ENCODE measurements at regions not wholly inside any gene's neighbourhood (a gene's known extent, or its start where the extent isn't known, plus 50 kb on each side); places are given as distances from the start of the nearest gene placed in this dataset.

DNA sequence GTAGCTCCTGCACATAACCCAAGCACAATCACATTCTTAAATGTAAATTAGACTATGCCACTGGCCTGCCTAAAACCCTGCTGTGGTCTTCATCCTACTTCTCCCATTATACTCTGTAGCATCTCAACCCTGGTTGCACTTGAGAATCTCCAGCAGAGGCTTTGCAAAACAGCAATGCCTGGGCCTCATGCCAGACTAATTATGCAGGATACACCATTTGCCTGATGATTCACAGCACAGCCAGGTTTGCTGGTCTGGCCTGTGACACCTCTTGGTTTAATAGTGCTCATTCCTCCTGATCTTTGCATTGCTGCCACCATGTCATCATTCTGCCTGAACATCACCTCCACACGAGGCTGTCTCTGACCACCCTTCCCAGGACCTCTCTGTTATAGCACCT lies 491.9 kb upstream of the TOM1L1 start:
- TF ChIP-seq CEBPB (IDR thresholded peaks at IDR 0.05) (no peak), EP300 (IDR thresholded peaks at IDR 0.05; ENCODE audit: borderline replicate concordance) (no peak), TAF1 (IDR thresholded peaks at IDR 0.05; ENCODE audit: low read depth) (no peak), ZBTB7A (IDR thresholded peaks at IDR 0.05; ENCODE audit: low read depth) (no peak), CREB1 (IDR thresholded peaks at IDR 0.05; ENCODE audit: low read depth) (no peak)
- TF ChIP-seq, protein P1, sequence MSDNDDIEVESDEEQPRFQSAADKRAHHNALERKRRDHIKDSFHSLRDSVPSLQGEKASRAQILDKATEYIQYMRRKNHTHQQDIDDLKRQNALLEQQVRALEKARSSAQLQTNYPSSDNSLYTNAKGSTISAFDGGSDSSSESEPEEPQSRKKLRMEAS (IDR thresholded peaks at IDR 0.05): no peak
- TF ChIP-seq, protein P2, sequence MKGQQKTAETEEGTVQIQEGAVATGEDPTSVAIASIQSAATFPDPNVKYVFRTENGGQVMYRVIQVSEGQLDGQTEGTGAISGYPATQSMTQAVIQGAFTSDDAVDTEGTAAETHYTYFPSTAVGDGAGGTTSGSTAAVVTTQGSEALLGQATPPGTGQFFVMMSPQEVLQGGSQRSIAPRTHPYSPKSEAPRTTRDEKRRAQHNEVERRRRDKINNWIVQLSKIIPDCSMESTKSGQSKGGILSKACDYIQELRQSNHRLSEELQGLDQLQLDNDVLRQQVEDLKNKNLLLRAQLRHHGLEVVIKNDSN (IDR thresholded peaks at IDR 0.05): no peak
- TF ChIP-seq, protein P3, sequence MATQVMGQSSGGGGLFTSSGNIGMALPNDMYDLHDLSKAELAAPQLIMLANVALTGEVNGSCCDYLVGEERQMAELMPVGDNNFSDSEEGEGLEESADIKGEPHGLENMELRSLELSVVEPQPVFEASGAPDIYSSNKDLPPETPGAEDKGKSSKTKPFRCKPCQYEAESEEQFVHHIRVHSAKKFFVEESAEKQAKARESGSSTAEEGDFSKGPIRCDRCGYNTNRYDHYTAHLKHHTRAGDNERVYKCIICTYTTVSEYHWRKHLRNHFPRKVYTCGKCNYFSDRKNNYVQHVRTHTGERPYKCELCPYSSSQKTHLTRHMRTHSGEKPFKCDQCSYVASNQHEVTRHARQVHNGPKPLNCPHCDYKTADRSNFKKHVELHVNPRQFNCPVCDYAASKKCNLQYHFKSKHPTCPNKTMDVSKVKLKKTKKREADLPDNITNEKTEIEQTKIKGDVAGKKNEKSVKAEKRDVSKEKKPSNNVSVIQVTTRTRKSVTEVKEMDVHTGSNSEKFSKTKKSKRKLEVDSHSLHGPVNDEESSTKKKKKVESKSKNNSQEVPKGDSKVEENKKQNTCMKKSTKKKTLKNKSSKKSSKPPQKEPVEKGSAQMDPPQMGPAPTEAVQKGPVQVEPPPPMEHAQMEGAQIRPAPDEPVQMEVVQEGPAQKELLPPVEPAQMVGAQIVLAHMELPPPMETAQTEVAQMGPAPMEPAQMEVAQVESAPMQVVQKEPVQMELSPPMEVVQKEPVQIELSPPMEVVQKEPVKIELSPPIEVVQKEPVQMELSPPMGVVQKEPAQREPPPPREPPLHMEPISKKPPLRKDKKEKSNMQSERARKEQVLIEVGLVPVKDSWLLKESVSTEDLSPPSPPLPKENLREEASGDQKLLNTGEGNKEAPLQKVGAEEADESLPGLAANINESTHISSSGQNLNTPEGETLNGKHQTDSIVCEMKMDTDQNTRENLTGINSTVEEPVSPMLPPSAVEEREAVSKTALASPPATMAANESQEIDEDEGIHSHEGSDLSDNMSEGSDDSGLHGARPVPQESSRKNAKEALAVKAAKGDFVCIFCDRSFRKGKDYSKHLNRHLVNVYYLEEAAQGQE (IDR thresholded peaks at IDR 0.05; ENCODE audit: low read depth): no peak

Data from Ishikawa (cell line).